H9 (cell line): ENCODE measurements at regions not wholly inside any gene's neighbourhood (a gene's known extent, or its start where the extent isn't known, plus 50 kb on each side); places are given as distances from the start of the nearest gene placed in this dataset.

Source experiments
- DNase-seq: peaks from one replicate; pipeline ENCODE4 v3.0.0-alpha.2; 2017
- H2AFZ ChIP-seq: one replicate; pipeline ENCODE4 v1.6.1; 2013; ENCODE audit warnings: mild to moderate bottlenecking, low read length, control low read depth, moderate library complexity
- H2AK5ac ChIP-seq: 2 replicates; pipeline ENCODE4 v1.6.1; 2013; ENCODE audit warnings: low read length, control low read depth, mixed read lengths; ENCODE audit not compliant: insufficient read length
- H2BK120ac ChIP-seq: one replicate; pipeline ENCODE4 v1.6.1; 2013; ENCODE audit warnings: low read depth, mild to moderate bottlenecking, low read length, control low read depth, inconsistent platforms; ENCODE audit not compliant: poor library complexity, severe bottlenecking
- H2BK12ac ChIP-seq: 2 replicates; pipeline ENCODE4 v1.6.1; 2013; ENCODE audit warnings: low read length, control low read depth, mixed read lengths, low read depth; ENCODE audit not compliant: insufficient read length
- H2BK15ac ChIP-seq: 2 replicates; pipeline ENCODE4 v1.6.1; 2013; ENCODE audit warnings: low read depth, low read length, control low read depth
- H2BK20ac ChIP-seq: one replicate; pipeline ENCODE4 v1.6.1; 2013; ENCODE audit warnings: low read depth, mild to moderate bottlenecking, low read length, control low read depth, inconsistent platforms; ENCODE audit not compliant: poor library complexity, severe bottlenecking
- H2BK5ac ChIP-seq: 2 replicates; pipeline ENCODE4 v1.6.1; 2013; ENCODE audit warnings: low read length, control low read depth, mixed read lengths; ENCODE audit not compliant: insufficient read length
- H3K14ac ChIP-seq: 2 replicates; pipeline ENCODE4 v1.6.1; 2013; ENCODE audit warnings: low read length, control low read depth; ENCODE audit not compliant: insufficient read depth
- H3K18ac ChIP-seq: 2 replicates; pipeline ENCODE4 v1.6.1; 2013; ENCODE audit warnings: low read depth, mild to moderate bottlenecking, mixed read lengths, low read length, control low read depth; ENCODE audit not compliant: insufficient read length
- H3K23ac ChIP-seq: 2 replicates; pipeline ENCODE4 v1.6.1; 2013; ENCODE audit warnings: low read length, control low read depth, mixed read lengths, low read depth; ENCODE audit not compliant: insufficient read length
- H3K23me2 ChIP-seq: 2 replicates; pipeline ENCODE4 v1.6.1; 2013; ENCODE audit warnings: low read depth, mild to moderate bottlenecking, mixed read lengths, low read length, control low read depth; ENCODE audit not compliant: insufficient read length, poor library complexity, severe bottlenecking
- H3K27ac ChIP-seq: 2 replicates; pipeline ENCODE4 v1.5.1; 2013; ENCODE audit warnings: low read length, control low read depth, mixed read lengths, low read depth; ENCODE audit not compliant: insufficient read length
- H3K27me3 ChIP-seq: 2 replicates; pipeline ENCODE4 v1.6.1; 2013; ENCODE audit warnings: low read length, control low read depth, inconsistent platforms; ENCODE audit not compliant: insufficient read depth
- H3K4ac ChIP-seq: 2 replicates; pipeline ENCODE4 v1.6.1; 2013; ENCODE audit warnings: low read depth, mild to moderate bottlenecking, control low read depth, inconsistent platforms, low read length, moderate library complexity
- H3K4me1 ChIP-seq: 2 replicates; pipeline ENCODE4 v1.6.1; 2013; ENCODE audit warnings: low read length, control low read depth, inconsistent platforms; ENCODE audit not compliant: insufficient read depth
- H3K4me2 ChIP-seq: 2 replicates; pipeline ENCODE4 v1.6.1; 2013; ENCODE audit warnings: low read length, control low read depth, mixed read lengths; ENCODE audit not compliant: insufficient read length, insufficient read depth
- H3K56ac ChIP-seq: 2 replicates; pipeline ENCODE4 v1.6.1; 2013; ENCODE audit warnings: low read depth, mild to moderate bottlenecking, mixed read lengths, low read length, control low read depth; ENCODE audit not compliant: insufficient read length
- H3K79me1 ChIP-seq: 2 replicates; pipeline ENCODE4 v1.6.1; 2013; ENCODE audit warnings: low read depth, mild to moderate bottlenecking, moderate library complexity, low read length, control low read depth, inconsistent platforms; ENCODE audit not compliant: insufficient read depth, poor library complexity, severe bottlenecking
- H3K79me2 ChIP-seq: 2 replicates; pipeline ENCODE4 v1.6.1; 2013; ENCODE audit warnings: low read length, control low read depth, inconsistent platforms; ENCODE audit not compliant: insufficient read depth
- H3K9ac ChIP-seq: 2 replicates; pipeline ENCODE4 v1.6.1; 2013; ENCODE audit warnings: low read length, control low read depth, mixed read lengths; ENCODE audit not compliant: insufficient read length; ENCODE audit errors: extremely low read depth
- H3K9me3 ChIP-seq: one replicate; pipeline ENCODE4 v1.6.1; 2013; ENCODE audit warnings: low read depth, low read length, inconsistent platforms; ENCODE audit not compliant: control insufficient read depth
- H3T11ph ChIP-seq: one replicate; pipeline ENCODE4 v1.6.1; 2013; ENCODE audit warnings: mild to moderate bottlenecking, low read length, control low read depth, inconsistent platforms
- H4K20me1 ChIP-seq: one replicate; pipeline ENCODE4 v1.6.1; 2013; ENCODE audit not compliant: control insufficient read depth, insufficient read length, insufficient read depth
- H4K5ac ChIP-seq: 2 replicates; pipeline ENCODE4 v1.6.1; 2013; ENCODE audit warnings: low read depth, mild to moderate bottlenecking, mixed read lengths, low read length, control low read depth; ENCODE audit not compliant: insufficient read length
- H4K8ac ChIP-seq: replicated peaks from 2 replicates; pipeline ENCODE4 v1.6.1; 2013; ENCODE audit warnings: low read length, control low read depth, mixed read lengths, low read depth; ENCODE audit not compliant: insufficient read length
- H4K91ac ChIP-seq: 2 replicates; pipeline ENCODE4 v1.6.1; 2013; ENCODE audit warnings: low read depth, mild to moderate bottlenecking, moderate library complexity, mixed read lengths, low read length, control low read depth; ENCODE audit not compliant: insufficient read length
- H3K27ac Mint-ChIP-seq, 3 experiments: 2 replicates in 2 of 3; 3 replicates in 1 of 3; pipeline ENCODE4 v1.8.0; 2020 to 2021; ENCODE audit warnings: mixed read lengths in 3 of 3, mild to moderate bottlenecking in 1 of 3, moderate library complexity in 1 of 3
- H3K27me3 Mint-ChIP-seq: 2 replicates; pipeline ENCODE4 v1.8.0; 2021; ENCODE audit warnings: low read depth, mild to moderate bottlenecking, moderate library complexity, mixed read lengths
- H3K36me3 Mint-ChIP-seq, 3 experiments: 2 replicates in 2 of 3; 3 replicates in 1 of 3; pipeline ENCODE4 v1.8.0; 2020 to 2021; ENCODE audit warnings: low read depth in 3 of 3, mixed read lengths in 3 of 3; ENCODE audit not compliant: insufficient read depth in 1 of 3
- H3K4me1 Mint-ChIP-seq, 2 experiments: 2 replicates each; pipeline ENCODE4 v1.8.0; 2020; ENCODE audit warnings: mixed read lengths in 2 of 2
- H3K4me3 Mint-ChIP-seq, 2 experiments: 2 replicates in 1 of 2; 3 replicates in 1 of 2; pipeline ENCODE4 v1.8.0; 2020 to 2021; ENCODE audit warnings: mild to moderate bottlenecking in 2 of 2, mixed read lengths in 2 of 2, moderate library complexity in 1 of 2
- H3K9me3 Mint-ChIP-seq, 2 experiments: 2 replicates in 1 of 2; 3 replicates in 1 of 2; pipeline ENCODE4 v1.8.0; 2020; ENCODE audit warnings: mild to moderate bottlenecking in 2 of 2, mixed read lengths in 2 of 2, moderate library complexity in 1 of 2
- CTCF ChIP-seq: fragments of 200-600 bp; sonication (generic); conservative IDR thresholded peaks from 3 replicates; pipeline ENCODE4 v1.8.0; 2021; ENCODE audit warnings: antibody characterized with exemption, mild to moderate bottlenecking
- WGBS: extraction: QIAGEN DNeasy Blood & Tissue Kit; methylation state at CpG from one replicate; pipeline ENCODE4 v1.1.7; 2013; ENCODE audit warnings: missing lambda C conversion rate, low lambda C conversion rate, mixed read lengths; ENCODE audit not compliant: insufficient read length; ENCODE audit errors: extremely low coverage; 5-methylcytosine and 5-hydroxymethylcytosine counted together

GRCh38 chr9:134561427-134562145 is 80.0 kb upstream of the COL5A1 start:
- Histone ChIP-seq H3K79me2 (no peaks in the 10 kb centered on the region), H3T11ph (no peak overlapping the region), H2BK5ac (no peak overlapping the region), H2BK120ac (no peak overlapping the region), H3K23ac (no peak overlapping the region), H4K91ac (no peak overlapping the region), H2AK5ac (no peak overlapping the region), H2BK20ac (no peak overlapping the region), H3K9ac (no peak overlapping the region), H3K4me2 (no peak overlapping the region), H3K79me1 (no peaks in the 10 kb centered on the region), H2BK15ac (no peak overlapping the region), H3K4me1 (no peaks in the 10 kb centered on the region), H3K9me3 (no peaks in the 10 kb centered on the region), H3K4ac (no peak overlapping the region), H3K27me3 (no peaks in the 10 kb centered on the region), H4K8ac (no peak overlapping the region), H3K14ac (no peak overlapping the region), H3K27ac (no peak overlapping the region), H3K56ac (no peak overlapping the region), H4K5ac (no peak overlapping the region), H4K20me1 (no peaks in the 10 kb centered on the region), H3K23me2 (no peaks in the 10 kb centered on the region), H3K18ac (no peak overlapping the region), H2AFZ (no peak overlapping the region), H2BK12ac (no peak overlapping the region)
- no peak for TF ChIP-seq CTCF
- Mint-ChIP-seq H3K27ac (no peak overlapping the region), H3K9me3 (peaks cover 11 to 18% of the 10 kb centered on the region in 2 experiments; a peak in 4 of 5 replicates), H3K27me3 (peaks cover 15% of the 10 kb centered on the region), H3K36me3 (no peaks in the 10 kb centered on the region; a peak in 1 of 7 replicates), H3K4me1 (no peaks in the 10 kb centered on the region), H3K4me3 (no peak overlapping the region)
- DNase-seq = no peak
- no CpG with 5 or more reads among the region's 12 CpGs for WGBS
